HG02759 (cell line): ENCODE measurements at regions not wholly inside any gene's neighbourhood (a gene's known extent, or its start where the extent isn't known, plus 50 kb on each side); places are given as distances from the start of the nearest gene placed in this dataset.
"Not testable (repeated sequence)": the region's sequence is repeated elsewhere in the genome, so short reads cannot be mapped to it uniquely, and the experiment has no call there.

Source experiments
- ATAC-seq: cut with Tn5 transposase; IDR thresholded peaks from one replicate; pipeline ENCODE4 v1.9.1; 2021; ENCODE audit warnings: mild to moderate bottlenecking, moderate library complexity; ENCODE audit not compliant: unreplicated experiment

DNA sequence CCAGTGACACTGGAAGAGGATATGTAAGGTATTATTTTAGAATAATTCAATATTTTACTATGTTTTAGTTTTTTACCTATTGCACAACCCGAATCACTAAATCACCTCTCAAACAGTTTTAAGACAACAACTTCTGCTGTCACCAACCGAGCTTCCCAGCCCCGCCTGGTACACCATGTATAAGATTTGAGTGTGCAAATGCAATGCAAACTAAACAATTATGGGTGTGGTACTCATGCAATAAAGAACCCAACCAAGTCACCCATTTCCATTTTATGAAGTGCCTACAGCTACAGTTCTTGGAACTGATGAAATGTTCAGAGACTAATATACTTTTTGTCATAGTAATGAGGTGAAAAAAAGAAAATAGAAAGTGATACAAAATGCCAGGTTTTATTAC is 256.2 kb downstream of the TAFA4 start:
- ATAC-seq, result no peak

DNA sequence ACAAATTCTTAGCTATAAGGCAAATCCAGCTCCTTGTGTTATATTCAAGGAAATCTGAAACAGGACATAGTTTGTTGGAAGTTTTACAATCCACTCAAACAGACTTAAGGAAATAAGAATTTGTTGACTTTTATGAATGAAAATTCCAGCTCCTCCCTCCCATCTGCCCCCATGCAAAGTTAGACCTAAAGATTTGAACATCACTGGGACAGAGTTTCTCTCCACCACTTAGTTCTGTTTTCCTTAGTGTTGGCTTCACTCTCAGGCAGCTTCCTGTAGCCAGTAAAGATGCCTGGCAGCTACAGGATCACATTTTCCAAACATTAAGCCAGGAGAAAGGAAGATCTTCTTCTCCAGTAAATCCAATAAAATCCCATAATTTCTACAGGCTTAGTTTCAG is 265.0 kb downstream of the TAFA4 start:
- no peak for ATAC-seq

DNA sequence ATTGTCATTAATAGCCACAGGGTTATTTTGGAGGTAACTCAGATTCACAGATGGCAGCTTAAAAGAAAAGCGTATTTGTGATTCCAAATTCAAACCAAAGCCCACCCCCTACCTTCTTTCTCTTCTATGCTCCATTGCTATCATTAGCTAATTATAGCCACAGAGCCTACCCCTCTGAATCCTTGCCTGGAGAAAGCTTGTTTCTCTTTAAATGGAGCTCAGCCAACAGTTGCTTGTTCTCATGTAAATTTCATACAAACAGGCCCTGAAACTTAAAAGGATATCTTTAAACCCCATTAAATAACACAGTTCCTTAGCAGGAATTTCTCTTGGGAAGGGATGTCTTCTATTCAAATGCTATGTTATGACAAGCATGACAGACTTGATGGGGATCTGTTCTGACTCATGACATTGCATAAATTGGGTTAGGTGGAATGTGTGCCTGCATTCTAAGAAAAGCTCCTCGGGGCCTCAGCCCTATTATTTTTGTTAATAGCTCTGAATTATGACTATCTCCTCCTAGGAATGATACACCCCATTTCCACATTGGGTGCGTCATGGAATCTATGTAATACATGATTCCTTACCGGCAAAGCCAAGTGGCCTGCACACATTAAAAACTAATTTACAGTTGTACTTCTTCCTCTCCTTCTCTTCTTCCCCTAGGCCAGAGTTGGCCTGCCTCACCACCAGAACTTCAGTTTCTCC is 265.8 kb downstream of the TAFA4 start:
- ATAC-seq, result no peak

DNA sequence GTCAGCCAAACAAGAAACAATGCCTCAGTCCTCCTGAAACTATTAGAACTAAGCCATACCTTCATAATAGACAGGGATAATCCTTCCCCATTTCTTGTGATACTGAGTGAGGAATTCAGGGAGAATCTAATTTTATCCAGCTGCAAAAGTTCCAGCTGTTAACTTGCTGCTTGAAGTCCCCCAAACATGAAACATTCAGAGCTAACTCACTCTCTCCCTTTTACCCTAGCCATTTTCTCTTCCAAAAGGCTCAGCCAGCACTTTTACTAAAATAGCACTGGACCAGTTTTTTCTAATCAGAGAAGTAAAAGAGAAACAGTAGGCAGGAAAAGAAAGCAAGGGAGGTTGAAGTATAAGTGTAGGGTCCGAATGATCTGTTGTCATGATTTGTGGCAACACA is 268.1 kb downstream of the TAFA4 start:
- no peak for ATAC-seq

DNA sequence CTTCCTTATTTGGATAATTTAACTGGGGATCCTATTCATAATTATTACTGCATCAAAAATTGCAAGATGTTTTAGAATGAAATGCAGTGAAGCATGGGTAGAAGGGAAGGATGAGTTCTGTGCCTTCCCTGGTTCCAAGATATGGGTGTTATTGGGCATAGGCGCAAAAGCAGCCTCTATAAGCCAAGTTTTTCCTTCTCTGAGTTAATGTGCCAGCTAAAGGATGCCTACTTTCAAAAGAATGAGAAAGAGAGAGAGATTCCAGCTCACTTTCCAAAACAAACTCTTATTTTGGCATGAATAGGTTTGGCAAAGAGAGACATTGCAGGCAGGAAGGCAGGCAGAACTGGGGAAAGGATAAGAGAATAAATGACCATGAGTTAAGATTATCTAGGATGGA is 270.2 kb downstream of the TAFA4 start:
- no peak for ATAC-seq

DNA sequence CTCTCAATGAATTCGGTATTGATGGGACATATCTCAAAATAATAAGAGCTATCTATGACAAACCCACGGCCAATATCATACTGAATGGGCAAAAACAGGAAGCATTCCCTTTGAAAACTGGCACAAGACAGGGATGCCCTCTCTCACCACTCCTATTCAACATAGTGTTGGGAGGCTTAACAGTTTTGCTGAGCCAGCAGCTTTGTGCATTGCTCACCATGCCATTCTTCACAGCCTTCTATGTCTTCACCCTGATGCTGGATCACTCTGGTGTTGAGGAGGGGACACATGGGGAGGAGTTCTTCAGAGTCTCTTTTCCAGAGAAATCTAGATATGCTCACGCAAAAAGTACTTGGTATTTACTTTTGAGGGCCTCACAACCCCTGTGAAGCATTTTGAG is 281.7 kb downstream of the TAFA4 start:
- not testable (repeated sequence) for ATAC-seq

DNA sequence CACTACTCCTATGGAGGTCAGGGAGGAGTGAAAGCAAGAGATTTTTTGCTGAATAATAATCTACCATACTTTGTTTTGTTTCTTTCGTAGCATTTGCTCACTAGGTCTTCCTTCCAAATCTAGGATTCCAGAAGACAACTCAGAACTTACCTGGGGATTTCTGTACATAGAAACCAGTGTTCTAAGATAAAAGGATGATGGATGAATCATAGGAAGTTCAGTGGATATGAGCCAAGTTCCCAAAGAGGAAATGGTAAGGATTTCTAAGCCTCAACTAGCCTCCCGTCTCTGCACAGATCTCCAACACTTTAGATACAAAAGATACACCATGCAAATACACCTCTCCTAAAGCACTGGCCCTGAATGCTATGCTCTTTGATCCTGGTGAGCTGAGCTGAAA is 283.9 kb downstream of the TAFA4 start:
- no peak for ATAC-seq

DNA sequence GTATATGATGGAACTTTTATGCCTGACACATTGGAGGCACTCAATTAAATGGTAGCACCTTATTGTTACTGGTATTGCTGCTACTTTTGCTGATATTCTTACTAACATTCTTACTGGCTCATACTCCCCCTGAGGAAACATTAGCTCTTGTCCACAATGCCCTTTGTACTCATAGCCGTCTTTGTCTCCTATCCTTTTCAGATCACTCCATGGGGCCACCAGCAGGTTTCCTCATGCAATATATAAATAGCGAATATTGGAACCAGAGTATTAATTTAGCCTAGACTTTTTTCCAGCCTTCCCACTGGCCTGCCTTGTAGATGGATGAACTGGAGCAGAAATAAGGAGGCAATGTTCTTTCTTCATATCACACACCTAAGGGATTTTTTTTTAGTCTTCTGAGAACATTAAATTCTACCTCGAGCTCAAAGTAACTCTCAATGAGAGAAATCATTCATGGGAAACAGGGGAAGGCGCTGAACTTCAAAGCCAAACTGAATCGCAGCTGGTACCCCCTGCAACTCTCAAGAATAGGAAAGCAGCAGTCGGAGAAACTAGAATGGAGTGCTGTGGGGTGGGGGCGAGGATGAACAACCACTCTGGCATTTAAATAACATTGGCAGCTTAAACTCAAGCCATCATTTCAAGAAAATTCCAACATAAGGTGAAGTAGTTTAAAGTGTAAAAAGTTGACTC is 300.3 kb downstream of the TAFA4 start:
- ATAC-seq, result no peak

DNA sequence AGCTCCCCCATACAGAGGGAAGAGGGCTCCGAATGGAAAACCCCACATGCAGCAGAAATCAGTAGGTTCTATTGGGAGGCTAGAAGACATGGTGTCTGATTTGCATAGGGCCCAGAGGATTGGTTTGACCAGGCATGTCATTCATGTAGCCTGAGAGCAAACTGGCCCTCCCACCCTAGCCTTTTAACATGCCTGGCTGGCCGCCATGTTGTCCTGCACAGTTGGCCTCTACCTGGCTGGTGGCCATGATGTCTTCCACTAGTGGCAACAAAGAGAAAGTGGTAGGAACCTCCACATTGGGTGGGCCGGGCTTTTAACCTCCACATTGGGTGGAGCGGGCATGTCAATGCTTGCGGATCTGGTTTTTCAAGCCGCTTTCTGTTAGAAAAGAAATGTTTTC is 312.1 kb downstream of the TAFA4 start:
- ATAC-seq, result no peak

DNA sequence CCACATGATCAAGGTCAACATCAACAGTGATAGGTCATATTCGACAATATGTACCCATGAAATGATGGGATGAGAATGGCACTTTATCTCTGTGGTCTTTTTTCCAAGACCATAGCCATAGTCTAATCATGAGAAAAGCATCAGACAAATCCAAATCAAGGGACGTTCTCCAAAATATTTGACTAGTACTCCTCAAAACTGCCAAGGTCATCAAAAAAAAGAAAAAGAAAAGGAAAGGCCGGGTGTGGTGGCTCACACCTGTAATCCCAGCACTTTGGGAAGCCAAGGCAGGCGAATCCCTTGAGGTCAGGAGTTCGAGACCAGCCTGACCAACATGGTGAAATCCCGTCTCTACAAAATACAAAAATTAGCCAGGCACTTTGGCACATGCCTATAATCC is 318.3 kb downstream of the TAFA4 start:
- no peak for ATAC-seq

DNA sequence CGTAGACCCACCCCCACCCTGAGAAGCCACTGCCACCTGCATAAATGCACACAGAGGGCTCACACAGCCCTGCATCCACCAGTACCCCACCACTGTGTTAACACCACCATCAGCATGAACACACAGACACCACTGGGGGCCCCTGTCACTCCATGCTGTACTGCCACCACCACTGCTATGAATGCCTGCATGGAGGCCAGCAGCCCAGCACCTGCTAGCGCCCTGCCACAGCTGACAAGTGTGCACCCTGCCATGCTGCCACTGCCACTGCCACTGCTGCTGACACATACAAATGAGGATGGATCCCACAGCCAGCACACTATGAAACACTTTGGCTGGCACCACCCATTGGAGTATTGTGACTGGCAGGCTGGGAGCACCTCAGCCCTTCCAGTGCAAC is 361.0 kb downstream of the TAFA4 start:
- ATAC-seq, result no peak

DNA sequence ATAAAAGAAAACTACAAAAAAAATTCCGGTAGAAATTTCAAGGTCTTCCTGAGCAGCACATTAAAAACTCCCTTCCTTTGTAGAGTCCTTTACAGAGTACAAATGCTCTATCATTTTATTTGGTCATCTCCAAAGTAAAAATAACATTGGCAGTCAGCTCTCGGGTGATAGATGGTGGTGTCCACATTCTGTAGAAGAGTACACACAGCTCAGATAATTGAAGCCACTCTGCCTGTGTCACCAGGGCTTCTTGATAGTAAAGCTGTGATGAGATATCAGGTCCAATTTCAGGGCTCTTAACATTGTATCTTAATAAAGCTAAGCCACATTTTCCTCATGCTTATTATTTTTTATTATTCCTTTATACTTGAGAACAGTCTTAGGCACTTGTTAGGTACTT is 371.6 kb downstream of the TAFA4 start:
- ATAC-seq, result no peak

DNA sequence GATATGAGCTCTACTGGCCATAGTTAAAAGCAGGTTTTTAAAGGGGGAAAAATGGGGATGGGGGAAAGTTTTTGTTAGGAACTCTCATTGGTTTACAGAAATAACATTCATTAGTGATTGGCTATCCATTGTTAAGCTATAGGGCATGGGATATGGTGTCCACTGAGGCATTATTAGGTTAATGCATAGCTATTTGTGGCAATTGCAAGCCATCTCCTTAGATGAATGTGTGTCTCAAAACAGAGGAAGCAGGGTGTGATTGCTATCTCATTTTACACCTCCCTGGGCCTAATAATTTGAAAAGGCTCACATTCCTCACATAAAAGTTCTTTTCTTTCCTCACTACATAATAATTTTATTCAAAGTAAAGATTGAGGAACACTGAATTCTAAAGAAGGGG is 396.6 kb downstream of the TAFA4 start:
- no peak for ATAC-seq

DNA sequence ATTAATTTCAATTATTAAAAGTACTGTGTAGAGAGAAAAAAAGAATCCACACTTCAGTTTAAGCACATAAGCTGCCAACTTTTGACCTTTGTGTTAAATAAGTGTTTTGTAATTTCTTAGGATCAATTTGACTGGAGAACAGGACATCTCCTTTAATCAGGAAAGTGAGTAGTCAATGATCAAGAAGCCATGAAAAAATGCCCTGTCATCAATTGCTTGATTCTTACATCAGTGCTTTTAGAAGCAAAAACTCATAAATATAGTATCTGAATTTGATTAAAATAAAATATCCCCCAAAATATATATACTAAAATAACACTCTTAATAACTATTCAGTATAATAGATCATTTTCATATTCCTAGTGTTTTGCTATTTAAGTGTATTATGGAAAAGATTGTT is 409.0 kb downstream of the TAFA4 start:
- ATAC-seq, result no peak

DNA sequence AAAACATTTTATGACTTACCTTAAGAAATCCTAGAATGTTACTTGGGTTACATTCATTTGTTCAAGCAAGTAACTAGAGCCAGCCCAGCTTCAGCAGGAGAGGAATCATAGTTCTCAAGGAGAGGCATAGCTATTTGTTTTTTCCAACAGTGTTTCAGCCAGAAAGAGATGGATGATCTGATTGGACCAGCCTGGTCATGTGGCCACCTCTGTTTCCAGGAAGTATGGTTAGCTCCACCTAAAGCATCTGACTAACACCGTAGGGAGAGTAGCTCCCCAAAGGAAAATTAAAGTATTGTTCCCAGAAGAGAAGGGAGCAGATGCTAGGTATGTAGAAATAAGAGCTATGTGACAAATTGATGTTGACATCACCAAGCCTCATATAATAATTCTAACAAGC is 417.1 kb downstream of the TAFA4 start:
- no peak for ATAC-seq

DNA sequence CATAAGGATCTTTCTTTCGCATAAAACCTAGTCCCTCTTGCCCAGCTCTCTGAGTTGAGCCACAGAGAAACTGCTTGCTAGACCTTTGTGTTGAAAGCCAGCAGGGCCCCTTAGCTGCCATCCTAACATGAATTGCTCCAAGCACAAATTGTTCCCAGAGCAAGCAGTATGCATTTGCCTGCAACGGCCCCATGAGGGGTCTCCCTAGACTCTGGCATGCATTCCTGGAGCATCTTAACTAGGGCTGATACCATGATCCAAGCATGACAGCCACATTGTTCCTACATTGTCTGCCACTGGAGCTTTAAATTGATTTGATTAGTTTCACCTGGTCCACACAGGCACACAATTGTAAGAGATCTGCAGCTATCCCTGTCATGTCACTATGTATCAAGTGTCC is 428.1 kb downstream of the TAFA4 start:
- no peak for ATAC-seq

DNA sequence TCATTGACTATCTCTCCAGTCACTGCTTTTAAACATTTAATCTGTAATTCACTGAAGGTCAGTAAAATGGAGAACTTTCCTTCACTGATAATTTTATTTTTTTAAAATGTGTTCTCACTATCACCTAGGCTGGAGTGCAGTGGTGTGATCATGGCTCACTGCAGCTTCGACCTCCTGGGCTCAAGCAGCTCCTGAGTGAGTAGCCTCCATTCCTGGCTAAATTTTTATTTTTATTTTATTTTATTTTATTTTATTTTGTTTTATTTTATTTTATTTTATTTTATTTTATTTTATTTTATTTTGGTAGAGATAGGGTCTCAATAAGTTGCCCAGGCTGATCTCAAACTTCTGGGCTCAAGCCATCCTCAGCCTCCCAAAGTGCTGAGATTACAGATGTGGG is 446.5 kb downstream of the TAFA4 start:
- not testable (repeated sequence) for ATAC-seq

DNA sequence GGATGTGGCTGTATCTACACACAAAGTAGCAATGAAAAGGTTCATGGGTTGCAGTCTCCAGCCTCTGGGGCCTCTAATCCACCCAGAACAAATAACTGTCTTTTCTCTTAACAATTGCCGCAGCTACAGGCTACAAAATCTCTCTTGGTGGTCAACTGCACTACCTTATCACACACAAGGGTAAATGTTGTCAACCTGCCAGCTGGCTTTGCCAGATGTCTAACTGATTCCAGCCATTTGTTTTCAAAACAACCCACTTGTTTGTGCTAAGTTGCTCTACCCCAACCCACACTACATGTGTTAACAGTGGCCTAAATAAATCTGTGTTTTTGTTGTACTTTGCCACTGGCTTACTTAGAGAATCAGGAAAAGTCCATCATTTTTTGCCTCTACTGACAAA is 447.3 kb downstream of the TAFA4 start:
- no peak for ATAC-seq

DNA sequence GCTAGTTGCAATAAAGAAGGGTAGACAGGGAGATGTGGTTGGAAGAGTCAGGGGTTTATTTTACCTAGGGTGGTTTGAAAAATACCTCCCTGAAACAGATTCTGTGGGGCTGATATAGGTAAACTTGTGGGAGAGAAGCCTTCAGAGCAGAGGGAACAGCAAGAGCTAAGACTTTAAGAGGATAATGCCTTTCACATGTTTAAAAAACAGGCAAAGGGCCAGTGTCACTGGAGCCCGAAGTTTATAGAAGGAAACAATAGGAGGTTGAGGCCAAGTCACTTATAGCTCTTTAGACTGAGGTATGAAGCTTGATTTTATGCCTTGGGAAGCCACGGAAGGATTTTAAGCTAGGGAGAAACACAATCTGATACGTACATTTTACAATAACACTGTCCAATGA is 448.7 kb downstream of the TAFA4 start:
- ATAC-seq, result no peak

DNA sequence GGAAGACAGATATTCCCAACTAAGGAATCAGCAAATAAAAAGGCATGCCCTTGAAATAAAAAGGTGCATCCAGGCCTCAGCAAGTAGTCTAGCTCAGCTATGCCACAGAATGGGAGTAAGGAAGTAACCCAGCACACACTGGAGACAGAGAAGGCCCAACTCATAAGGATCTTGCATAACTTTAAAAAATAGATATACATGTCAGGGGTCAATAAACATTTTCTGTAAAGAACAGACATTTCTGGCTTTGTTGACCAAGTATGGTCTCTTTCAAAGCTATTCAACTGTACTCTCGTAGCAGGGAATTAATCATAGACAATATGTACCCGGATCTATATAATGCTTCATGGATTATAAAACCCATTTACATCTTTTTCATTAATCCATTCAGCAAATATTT is 449.3 kb downstream of the TAFA4 start:
- no peak for ATAC-seq

DNA sequence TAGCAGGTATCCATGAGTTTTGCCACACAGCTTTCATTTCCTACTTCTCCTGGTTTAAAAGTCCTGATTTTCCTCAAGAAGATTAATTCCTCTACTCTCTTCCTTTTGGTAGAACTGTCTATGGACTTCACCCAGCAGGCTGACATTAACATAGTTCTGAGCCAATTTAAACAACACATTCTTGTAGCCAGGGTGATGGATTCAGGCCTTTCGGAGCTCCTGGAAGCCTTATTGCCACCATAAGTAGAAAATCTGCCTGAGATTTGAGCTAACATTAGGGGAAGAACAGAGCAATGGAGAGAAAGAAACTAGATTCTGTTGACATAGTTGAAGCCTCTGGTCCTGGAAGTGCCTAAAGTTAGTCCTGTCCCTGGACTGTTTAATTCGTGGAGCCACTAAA is 449.8 kb downstream of the TAFA4 start:
- ATAC-seq, result no peak

DNA sequence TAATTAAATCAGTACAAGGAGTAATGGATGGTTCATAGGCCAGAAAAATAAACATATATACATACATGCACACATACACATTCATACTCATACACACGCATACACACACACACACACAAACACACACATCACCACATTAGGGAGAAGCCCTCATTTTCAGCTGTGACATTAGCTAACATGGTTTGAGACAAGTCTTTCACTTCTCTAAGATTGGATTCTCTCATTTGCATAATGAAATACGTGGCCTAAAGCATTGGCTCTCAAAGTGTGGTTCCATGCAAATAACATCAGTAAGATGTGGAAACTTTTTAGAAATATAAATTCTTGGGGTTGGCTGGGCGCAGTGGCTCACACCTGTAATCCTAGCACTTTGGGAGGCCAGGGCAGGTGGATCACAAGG is 452.6 kb downstream of the TAFA4 start:
- no peak for ATAC-seq
